KOPT-K1 (cell line): ENCODE measurements at regions not wholly inside any gene's neighbourhood (a gene's known extent, or its start where the extent isn't known, plus 50 kb on each side); places are given as distances from the start of the nearest gene placed in this dataset.

Experiments used
- H3K27ac ChIP-seq: fragments of 200-600 bp; sonication (generic); 2 replicates; pipeline ENCODE4 v1.5.1; 2016; ENCODE audit warnings: antibody characterized with exemption, mild to moderate bottlenecking, low read depth, low read length; ENCODE audit not compliant: poor library complexity, severe bottlenecking
- H3K36me3 ChIP-seq: fragments of 200-600 bp; sonication (generic); 2 replicates; pipeline ENCODE4 v1.5.1; 2017; ENCODE audit warnings: antibody characterized with exemption, mild to moderate bottlenecking, low read length, moderate library complexity; ENCODE audit not compliant: insufficient read depth
- H3K9me3 ChIP-seq: fragments of 200-600 bp; sonication (generic); 2 replicates; pipeline ENCODE4 v1.5.1; 2017; ENCODE audit warnings: antibody characterized with exemption, low read length, mild to moderate bottlenecking; ENCODE audit not compliant: insufficient read depth, poor library complexity, severe bottlenecking

- H3K9me3 ChIP-seq: no peaks in the 10 kb centered on the region
- H3K36me3 ChIP-seq: no peaks in the 10 kb centered on the region
- H3K27ac ChIP-seq: no peak overlapping the region
These were observed 91.5 kb upstream of the NCOR2 start for GRCh38 chr12:124658806-124659402.

GRCh38 chr12:124658302-124658701 lies 90.9 kb upstream of the NCOR2 start:
- no peaks in the 10 kb centered on the region for H3K36me3 ChIP-seq

GRCh38 chr12:124656947-124657434 lies 89.6 kb upstream of the NCOR2 start:
- H3K36me3 ChIP-seq: no peaks in the 10 kb centered on the region
- H3K27ac ChIP-seq: no peak overlapping the region
- H3K9me3 ChIP-seq: no peaks in the 10 kb centered on the region

More at GRCh38 chr12:124658302-124658701, 90.9 kb upstream of the NCOR2 start:
- Histone ChIP-seq H3K9me3 (no peaks in the 10 kb centered on the region), H3K27ac (no peak overlapping the region)

- no peak overlapping the region for H3K27ac ChIP-seq
- no peaks in the 10 kb centered on the region for H3K36me3 ChIP-seq
- H3K9me3 ChIP-seq: no peaks in the 10 kb centered on the region
These were observed 88.5 kb upstream of the NCOR2 start for GRCh38 chr12:124655698-124656516.

- Histone ChIP-seq H3K36me3 (no peaks in the 10 kb centered on the region), H3K27ac (no peak overlapping the region), H3K9me3 (no peaks in the 10 kb centered on the region)
These were observed 87.8 kb upstream of the NCOR2 start for GRCh38 chr12:124655048-124655697.

- Histone ChIP-seq H3K9me3 (peaks cover 4% of the 10 kb centered on the region), H3K27ac (no peak overlapping the region), H3K36me3 (no peaks in the 10 kb centered on the region)
These were observed 87.2 kb upstream of the NCOR2 start for GRCh38 chr12:124654666-124655047.

- Histone ChIP-seq H3K36me3 (no peaks in the 10 kb centered on the region), H3K27ac (no peak overlapping the region), H3K9me3 (peaks cover 17% of the 10 kb centered on the region)
These were observed 85.9 kb upstream of the NCOR2 start for GRCh38 chr12:124653169-124653931.

GRCh38 chr12:124652661-124653060 lies 85.2 kb upstream of the NCOR2 start:
- Histone ChIP-seq H3K27ac (no peak overlapping the region), H3K36me3 (no peaks in the 10 kb centered on the region)

GRCh38 chr12:124651516-124652273 lies 84.3 kb upstream of the NCOR2 start:
- Histone ChIP-seq H3K36me3 (no peaks in the 10 kb centered on the region), H3K9me3 (peaks cover 21% of the 10 kb centered on the region), H3K27ac (no peak overlapping the region)

More at GRCh38 chr12:124652661-124653060, 85.2 kb upstream of the NCOR2 start:
- peaks cover 21% of the 10 kb centered on the region for H3K9me3 ChIP-seq

- H3K9me3 ChIP-seq: peaks cover 21% of the 10 kb centered on the region
- no peaks in the 10 kb centered on the region for H3K36me3 ChIP-seq
- no peak overlapping the region for H3K27ac ChIP-seq
These were observed 83.5 kb upstream of the NCOR2 start for GRCh38 chr12:124650912-124651311.

GRCh38 chr12:124648710-124649384 lies 81.4 kb upstream of the NCOR2 start:
- Histone ChIP-seq H3K27ac (no peak overlapping the region), H3K36me3 (no peaks in the 10 kb centered on the region), H3K9me3 (peaks cover 21% of the 10 kb centered on the region)

GRCh38 chr12:124647316-124647715 lies 79.9 kb upstream of the NCOR2 start:
- H3K27ac ChIP-seq: no peak overlapping the region
- H3K36me3 ChIP-seq: no peaks in the 10 kb centered on the region
- H3K9me3 ChIP-seq: peaks cover 21% of the 10 kb centered on the region

- Histone ChIP-seq H3K9me3 (peaks cover 21% of the 10 kb centered on the region), H3K36me3 (no peaks in the 10 kb centered on the region), H3K27ac (no peak overlapping the region)
These were observed 79.2 kb upstream of the NCOR2 start for GRCh38 chr12:124646385-124647230.
